IPS-11a (cell line): ENCODE measurements at regions not wholly inside any gene's neighbourhood (a gene's known extent, or its start where the extent isn't known, plus 50 kb on each side); places are given as distances from the start of the nearest gene placed in this dataset.

Source experiments
- H3K4me3 ChIP-seq: one replicate; pipeline ENCODE4 v1.5.1; 2013; ENCODE audit warnings: low read depth, low read length, control low read depth

DNA sequence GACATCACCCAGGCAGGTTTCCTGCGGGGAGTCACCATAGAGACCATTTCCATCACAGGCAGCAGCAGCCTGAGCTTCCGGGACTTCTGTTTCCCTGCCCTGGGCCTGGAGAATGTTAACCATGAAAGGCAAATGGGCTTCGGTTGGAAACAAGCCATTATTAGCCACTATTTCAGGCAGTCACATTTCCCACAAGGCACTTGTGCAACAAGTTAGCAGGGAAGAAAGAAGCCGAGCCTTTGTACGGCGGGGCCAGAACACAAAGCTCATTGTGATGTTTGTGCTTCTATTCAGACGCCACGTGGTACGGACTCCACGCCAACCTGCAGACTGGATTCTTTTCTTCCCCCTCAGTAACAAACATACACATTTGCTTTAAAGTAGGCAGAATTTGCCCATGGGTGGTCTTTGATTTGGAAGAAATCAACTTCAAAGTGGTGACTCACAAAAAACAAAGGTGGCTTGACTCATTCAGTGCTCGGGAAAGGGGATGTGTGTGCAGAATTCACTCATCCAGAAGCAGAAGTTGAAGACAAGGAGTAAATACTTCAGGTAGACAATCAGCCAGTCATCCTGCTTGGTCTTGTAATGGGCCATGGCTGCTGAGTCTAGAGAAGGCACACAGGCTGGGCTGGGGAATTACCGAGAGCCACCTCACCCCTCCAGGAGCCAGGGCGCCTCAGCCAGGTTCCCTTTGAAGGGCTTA lies 154.2 kb upstream of the PRMT8 start:
- no peak overlapping the region for H3K4me3 ChIP-seq

DNA sequence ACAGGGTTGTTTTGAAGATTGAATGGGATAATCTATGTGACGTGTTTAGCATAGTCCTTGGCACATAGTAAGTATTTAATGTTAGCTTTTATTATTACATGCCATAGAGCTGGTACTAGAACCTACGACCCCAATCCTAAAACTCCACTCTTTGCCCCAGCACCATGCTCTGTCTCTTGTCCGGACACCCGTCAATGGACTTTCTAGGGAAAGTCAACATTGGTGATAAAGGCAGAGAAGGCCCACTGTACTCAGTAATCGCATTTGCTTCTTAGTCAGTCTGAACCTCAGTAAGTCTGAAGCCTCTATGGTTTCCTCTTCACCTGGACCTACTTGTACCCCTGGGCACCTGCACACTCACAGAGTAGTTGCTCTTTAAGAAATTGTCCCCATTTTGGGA lies 153.1 kb upstream of the PRMT8 start:
- H3K4me3 ChIP-seq = no peak overlapping the region

DNA sequence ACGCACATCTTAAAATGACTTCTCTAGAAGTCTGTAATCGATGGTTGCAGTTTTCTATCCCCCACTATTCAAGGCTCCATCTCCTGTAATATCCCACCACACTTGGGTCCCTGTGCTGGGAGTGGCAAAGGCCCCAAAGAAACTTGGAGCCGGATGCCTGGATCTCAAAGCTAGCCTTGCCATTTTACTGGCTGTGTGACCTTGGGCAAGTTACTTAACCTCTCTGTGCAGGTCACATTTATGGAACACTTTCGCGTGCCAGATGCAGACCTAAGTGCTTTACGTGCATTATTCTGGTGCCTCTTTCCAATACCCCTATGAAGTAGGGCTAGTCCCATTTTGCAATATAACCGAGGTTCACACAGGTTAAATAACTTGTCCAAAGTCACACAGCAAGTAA lies 151.8 kb upstream of the PRMT8 start:
- no peak overlapping the region for H3K4me3 ChIP-seq

DNA sequence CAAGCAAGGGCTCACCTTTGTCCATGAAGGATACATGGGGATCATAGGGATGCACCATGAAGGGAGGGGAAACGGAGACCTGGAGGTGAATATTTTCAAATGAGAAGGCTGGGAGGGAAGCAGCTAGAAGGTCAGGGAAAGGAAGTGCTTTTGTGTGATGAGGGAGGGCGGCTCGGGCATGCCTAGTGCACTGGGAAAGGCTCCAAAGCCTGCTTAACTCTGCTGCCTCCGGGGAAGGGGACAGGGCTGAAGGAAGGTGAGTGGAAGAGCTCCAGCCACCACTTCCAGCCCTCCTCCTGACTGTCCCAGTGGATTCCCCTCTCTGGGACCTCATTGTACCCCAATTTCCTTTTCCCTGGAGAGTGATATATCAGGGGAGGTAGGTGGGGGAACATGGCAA lies 149.4 kb upstream of the PRMT8 start:
- no peak overlapping the region for H3K4me3 ChIP-seq

GRCh38 chr12:3342051-3342450 lies 149.0 kb upstream of the PRMT8 start:
- H3K4me3 ChIP-seq = no peak overlapping the region

- no peak overlapping the region for H3K4me3 ChIP-seq
Observed at GRCh38 chr12:3348055-3348454, 142.9 kb upstream of the PRMT8 start.

DNA sequence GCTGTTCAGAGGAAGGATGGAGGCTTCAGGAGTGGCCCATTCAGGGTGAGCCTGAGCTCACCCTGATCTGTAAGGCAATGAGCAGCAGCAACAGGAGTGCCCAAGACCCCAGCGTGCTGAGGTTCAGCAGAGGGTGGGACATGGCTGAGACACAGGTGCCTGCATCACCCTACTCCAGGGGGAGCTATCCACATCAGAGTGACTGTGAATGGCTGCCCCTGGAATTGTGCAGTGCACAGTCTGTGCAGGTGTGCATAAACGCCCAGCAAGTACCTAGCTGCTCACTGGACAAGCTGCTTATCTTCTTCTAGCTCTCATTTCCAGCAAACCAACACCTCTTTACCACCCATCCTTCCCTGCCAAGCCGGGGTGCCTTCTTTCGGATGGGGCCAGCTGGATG lies 140.6 kb upstream of the PRMT8 start:
- H3K4me3 ChIP-seq = no peak overlapping the region

- H3K4me3 ChIP-seq = no peak overlapping the region
Observed at GRCh38 chr12:3351731-3352130, 139.3 kb upstream of the PRMT8 start.

GRCh38 chr12:3352230-3352629 lies 138.8 kb upstream of the PRMT8 start:
- H3K4me3 ChIP-seq = no peak overlapping the region

DNA sequence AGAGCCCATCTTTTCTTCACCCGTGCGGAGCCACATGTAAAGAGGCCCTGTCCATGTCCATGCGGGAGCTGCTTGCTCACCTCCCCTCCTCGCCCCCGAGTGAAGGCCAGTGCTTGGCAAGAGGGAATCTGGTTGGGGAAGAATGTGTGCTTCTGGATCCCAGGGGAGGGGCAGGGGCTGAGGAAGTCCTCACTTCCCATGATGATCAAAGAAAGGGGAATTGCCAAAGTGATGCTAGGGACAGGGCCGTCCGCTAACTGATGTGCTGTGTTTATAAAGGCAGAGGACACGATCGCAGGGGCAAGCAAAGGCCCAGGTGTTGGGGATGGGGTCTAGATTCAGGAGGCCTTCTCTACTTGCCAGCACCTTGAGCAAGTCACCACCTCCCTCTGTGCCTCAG lies 137.4 kb upstream of the PRMT8 start:
- H3K4me3 ChIP-seq = no peak overlapping the region

DNA sequence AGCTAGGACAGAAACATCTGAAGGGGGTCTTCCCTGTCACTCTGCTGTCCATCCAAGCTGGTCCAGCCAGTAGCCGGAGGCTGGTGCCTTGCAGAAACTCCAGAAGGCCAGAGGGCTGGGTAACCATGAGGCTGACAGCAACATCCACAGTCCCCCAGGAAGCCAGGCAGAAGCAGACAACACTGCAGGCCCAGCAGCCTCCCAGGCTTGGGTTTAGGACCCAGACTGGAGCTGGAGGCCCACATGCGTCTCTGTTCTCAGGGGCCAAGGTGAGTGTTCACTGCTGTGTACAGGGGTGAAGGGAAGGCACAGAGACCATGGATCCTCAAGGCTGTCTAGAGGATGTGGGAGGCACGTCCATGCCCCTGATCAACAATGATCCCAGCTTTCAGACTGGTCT lies 136.4 kb upstream of the PRMT8 start:
- no peak overlapping the region for H3K4me3 ChIP-seq

GRCh38 chr12:3355378-3355900 lies 135.6 kb upstream of the PRMT8 start:
- H3K4me3 ChIP-seq = no peak overlapping the region

DNA sequence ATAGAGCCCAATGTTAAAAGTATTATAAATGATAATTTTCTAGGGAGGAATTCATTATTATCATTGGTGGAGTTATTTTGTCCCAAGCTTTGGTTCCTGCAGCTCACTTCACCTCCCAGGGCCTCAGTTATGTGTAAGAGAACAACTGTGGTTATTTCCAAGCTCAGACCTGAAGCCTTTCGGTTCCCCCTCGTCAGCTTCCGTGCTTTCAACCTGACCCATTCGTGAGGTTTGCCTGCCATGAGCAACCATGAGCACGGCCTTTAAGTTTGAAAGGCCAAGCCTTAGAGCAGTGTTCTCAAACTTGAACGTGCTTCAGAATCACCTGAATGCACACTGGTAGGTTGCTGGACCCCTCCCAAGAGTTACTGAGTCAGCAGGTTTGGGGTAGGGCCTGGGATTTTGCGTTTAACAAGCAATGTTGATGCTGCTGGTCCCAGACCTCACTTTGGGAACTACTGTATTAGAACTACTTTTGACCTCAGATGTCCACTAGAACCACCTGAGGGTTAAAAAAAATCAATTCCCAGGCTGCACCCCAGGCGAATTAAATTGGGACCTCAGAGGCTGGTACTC lies 133.0 kb upstream of the PRMT8 start:
- no peak overlapping the region for H3K4me3 ChIP-seq

DNA sequence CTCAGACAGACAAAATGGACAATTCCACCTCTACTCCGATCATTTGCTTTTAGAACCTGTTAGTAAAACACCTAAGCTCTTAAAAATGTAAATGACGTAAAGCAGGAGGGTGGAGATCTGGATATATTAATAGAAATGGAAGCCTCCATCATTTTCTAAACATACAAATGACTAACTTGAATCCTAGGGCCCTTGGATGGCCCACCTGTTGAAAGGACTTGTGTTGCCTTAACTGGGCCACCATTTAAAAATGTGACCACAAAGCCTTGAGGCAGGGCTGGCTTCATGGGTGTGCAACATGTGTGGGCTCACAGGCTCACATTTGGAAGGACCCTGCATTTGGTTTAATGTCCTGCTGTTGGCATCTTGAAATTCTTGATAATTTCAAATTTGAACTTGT lies 131.5 kb upstream of the PRMT8 start:
- H3K4me3 ChIP-seq = no peak overlapping the region

GRCh38 chr12:3361146-3361545 lies 129.9 kb upstream of the PRMT8 start:
- H3K4me3 ChIP-seq = no peak overlapping the region

DNA sequence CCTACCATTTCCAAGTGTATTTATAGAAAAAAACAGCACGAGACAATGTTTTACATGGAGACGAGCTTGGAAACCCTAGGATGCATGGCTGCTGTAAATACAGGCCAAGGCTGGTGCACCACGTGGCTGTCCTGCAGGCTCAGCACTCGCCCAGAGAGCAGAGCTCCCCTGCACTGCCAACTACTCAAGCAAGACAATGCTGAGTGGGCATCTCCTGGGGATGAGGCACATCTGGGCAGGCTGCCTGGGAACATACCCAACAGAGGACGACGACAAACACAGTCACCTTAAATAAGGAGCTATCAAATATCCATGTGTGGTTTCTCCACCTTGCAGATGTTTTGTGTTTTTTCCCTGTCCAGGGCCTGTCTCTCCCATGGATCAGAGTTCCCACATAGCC lies 128.3 kb upstream of the PRMT8 start:
- no peak overlapping the region for H3K4me3 ChIP-seq

- H3K4me3 ChIP-seq = no peak overlapping the region
Observed at GRCh38 chr12:3363608-3364007, 127.4 kb upstream of the PRMT8 start.

GRCh38 chr12:3364226-3364625 lies 126.8 kb upstream of the PRMT8 start:
- H3K4me3 ChIP-seq = no peak overlapping the region

DNA sequence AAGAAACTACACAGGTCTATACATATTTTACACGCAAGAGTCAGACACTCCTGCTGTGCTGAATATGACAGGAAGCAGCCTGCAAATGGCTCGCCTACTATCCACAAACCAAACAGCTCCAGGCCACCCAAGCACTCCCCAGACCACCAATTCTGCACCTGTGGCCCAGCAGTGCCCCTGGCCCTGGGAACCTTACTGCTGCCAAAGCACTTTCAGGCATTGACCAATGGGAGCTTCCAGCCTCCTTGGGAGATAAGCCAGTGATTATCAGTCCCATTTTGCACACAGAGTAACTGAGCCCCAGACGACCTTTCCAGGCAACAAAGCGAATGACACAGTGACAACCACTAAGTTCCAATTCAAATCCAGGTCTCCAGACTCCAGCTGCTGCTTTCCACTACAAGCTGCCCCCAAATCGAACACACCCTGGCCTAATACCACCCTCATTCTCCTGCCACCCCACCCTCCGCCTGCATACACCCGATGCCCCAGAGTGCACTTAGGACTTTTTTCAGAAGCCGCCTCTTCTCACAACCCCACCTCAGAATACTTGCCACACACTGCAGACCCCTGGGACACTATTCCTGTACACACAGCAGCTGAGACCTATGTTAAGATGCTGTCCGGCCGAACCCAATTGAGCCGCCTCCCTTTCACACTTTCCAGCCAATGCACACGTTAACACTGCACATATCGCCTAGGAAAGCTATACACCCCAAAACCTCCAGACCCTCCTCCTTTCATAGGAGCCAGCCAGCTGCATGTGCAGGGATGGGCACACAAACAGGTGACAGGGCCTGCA lies 126.1 kb upstream of the PRMT8 start:
- no peak overlapping the region for H3K4me3 ChIP-seq

DNA sequence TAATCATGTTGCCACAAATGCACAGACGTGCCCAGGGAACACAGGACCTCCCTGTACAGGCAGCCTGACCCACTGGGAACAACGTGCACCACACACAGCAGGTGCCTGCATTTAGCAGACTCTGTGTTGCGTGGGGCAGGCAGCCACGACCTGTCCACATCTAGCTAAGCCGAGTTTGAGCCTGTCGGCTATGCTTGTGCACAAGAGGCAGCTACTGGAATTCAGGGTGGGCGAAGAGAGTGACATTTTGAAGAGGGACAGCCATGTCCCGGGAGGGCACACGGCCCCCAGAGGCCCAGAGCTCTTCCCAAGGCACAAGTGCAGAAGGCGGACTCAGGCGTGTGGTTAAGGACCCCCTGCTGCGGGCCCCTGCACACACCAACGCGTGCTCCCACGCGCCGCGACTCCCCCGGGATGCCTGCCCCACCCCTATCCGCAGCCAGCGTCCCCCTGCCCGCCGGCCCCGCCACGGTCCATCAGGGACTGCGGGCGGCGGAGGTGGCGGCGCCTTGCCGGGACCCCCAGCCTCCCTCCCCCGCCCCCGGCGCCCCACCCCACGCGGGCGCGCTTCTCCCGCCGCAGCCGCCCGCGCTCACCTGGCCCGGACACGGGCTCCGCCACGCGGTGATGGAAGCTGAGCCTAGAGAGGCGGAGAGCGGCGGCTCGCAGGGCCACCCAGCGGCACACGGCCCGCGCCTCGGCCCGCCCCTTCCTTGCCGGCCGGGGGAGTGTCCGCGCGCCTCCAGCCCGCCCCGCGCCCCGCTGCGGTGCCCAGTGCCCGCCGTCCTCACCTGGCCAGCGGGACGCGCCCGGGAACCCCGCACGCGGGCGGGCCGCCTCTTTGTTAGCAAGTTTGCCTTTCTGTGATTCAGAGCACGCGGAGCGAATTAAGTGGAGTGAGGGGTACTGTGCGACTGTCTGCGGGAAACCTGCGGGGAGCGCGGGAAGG lies 125.3 kb upstream of the PRMT8 start:
- peak overlapping the region; percentile 48 for H3K4me3 ChIP-seq
